Activated T-cell treated with anti-CD3 and anti-CD28 coated beads, Interleukin-2, amount 50 U/mL, for 72 hours (primary cell): ENCODE measurements at regions not wholly inside any gene's neighbourhood (a gene's known extent, or its start where the extent isn't known, plus 50 kb on each side); places are given as distances from the start of the nearest gene placed in this dataset.
"Not testable (repeated sequence)": the region's sequence is repeated elsewhere in the genome, so short reads cannot be mapped to it uniquely, and the experiment has no call there.

Experiments
- ATAC-seq, 2 donors: fragments of 150-1000 bp; cut with Tn5 transposase; replicated peaks in 1 of 2; 2 replicates each; pipeline ENCODE4 v1.10.0; 2021; ENCODE audit warnings: moderate library complexity in 2 of 2, mild to moderate bottlenecking in 1 of 2
- DNase-seq, 2 donors: peaks; one replicate each; pipeline ENCODE4 v3.0.0; 2021 to 2022; ENCODE audit warnings: mixed read lengths in 1 of 2
- H3K27ac Mint-ChIP-seq: one replicate; pipeline ENCODE4 v1.8.0; 2022; ENCODE audit warnings: mild to moderate bottlenecking, moderate library complexity, mixed read lengths
- H3K27me3 Mint-ChIP-seq: one replicate; pipeline ENCODE4 v1.8.0; 2022; ENCODE audit warnings: low read depth, mixed read lengths
- H3K36me3 Mint-ChIP-seq, 2 donors: one replicate each; pipeline ENCODE4 v1.8.0; 2022; ENCODE audit warnings: mixed read lengths in 2 of 2, mild to moderate bottlenecking in 1 of 2; ENCODE audit not compliant: insufficient read depth in 2 of 2
- H3K4me1 Mint-ChIP-seq: one replicate; pipeline ENCODE4 v1.8.0; 2022; ENCODE audit warnings: low read depth, mixed read lengths
- H3K4me3 Mint-ChIP-seq, 2 donors: one replicate each; pipeline ENCODE4 v1.8.0; 2022; ENCODE audit warnings: mild to moderate bottlenecking in 2 of 2, mixed read lengths in 2 of 2, moderate library complexity in 2 of 2
- H3K9me3 Mint-ChIP-seq, 2 donors: one replicate each; pipeline ENCODE4 v1.8.0; 2022; ENCODE audit warnings: mixed read lengths in 2 of 2

- no peak overlapping the region for H3K4me3 Mint-ChIP-seq
- H3K27me3 Mint-ChIP-seq = no peaks in the 10 kb centered on the region
- H3K27ac Mint-ChIP-seq = no peak overlapping the region
- H3K9me3 Mint-ChIP-seq = peaks cover 0 to 2% of the 10 kb centered on the region in 2 donors
- no peaks in the 10 kb centered on the region for H3K36me3 Mint-ChIP-seq
- DNase-seq (no peak), ATAC-seq (no peak)
- no peaks in the 10 kb centered on the region for H3K4me1 Mint-ChIP-seq
Measured at GRCh38 chr6:139962654-139963347, 588.4 kb upstream of the CITED2 start.

GRCh38 chr6:139961190-139961589 is 586.7 kb upstream of the CITED2 start:
- no peak overlapping the region for H3K4me3 Mint-ChIP-seq
- peaks cover 0 to 2% of the 10 kb centered on the region in 2 donors for H3K9me3 Mint-ChIP-seq
- H3K36me3 Mint-ChIP-seq = no peaks in the 10 kb centered on the region
- no peaks in the 10 kb centered on the region for H3K27me3 Mint-ChIP-seq
- no peak overlapping the region for H3K27ac Mint-ChIP-seq
- no peaks in the 10 kb centered on the region for H3K4me1 Mint-ChIP-seq
- ATAC-seq (no peak), DNase-seq (no peak)

GRCh38 chr6:139960671-139961070 is 586.2 kb upstream of the CITED2 start:
- Mint-ChIP-seq H3K27ac (no peak overlapping the region), H3K9me3 (peaks cover 0 to 2% of the 10 kb centered on the region in 2 donors), H3K36me3 (no peaks in the 10 kb centered on the region), H3K4me1 (no peaks in the 10 kb centered on the region), H3K4me3 (no peak overlapping the region), H3K27me3 (no peaks in the 10 kb centered on the region)
- DNase-seq (no peak), ATAC-seq (no peak)

- DNase-seq (no peak), ATAC-seq (no peak)
- Mint-ChIP-seq H3K36me3 (no peaks in the 10 kb centered on the region), H3K4me3 (no peak overlapping the region), H3K27me3 (no peaks in the 10 kb centered on the region), H3K27ac (no peak overlapping the region), H3K4me1 (no peaks in the 10 kb centered on the region), H3K9me3 (no peaks in the 10 kb centered on the region)
Measured at GRCh38 chr6:139955366-139956155, 581.1 kb upstream of the CITED2 start.

- H3K4me1 Mint-ChIP-seq = no peaks in the 10 kb centered on the region
- peaks cover 0 to 1% of the 10 kb centered on the region in 2 donors for H3K9me3 Mint-ChIP-seq
- no peaks in the 10 kb centered on the region for H3K36me3 Mint-ChIP-seq
- ATAC-seq = no peak
- DNase-seq = no peak
- no peak overlapping the region for H3K27ac Mint-ChIP-seq
- no peaks in the 10 kb centered on the region for H3K27me3 Mint-ChIP-seq
- no peak overlapping the region for H3K4me3 Mint-ChIP-seq
Measured at GRCh38 chr6:139954463-139955071, 580.1 kb upstream of the CITED2 start.

GRCh38 chr6:139953780-139954179 is 579.3 kb upstream of the CITED2 start:
- DNase-seq, H3K4me1 Mint-ChIP-seq, H3K27me3 Mint-ChIP-seq, H3K4me3 Mint-ChIP-seq, H3K27ac Mint-ChIP-seq, H3K9me3 Mint-ChIP-seq, ATAC-seq, H3K36me3 Mint-ChIP-seq: not testable (repeated sequence)

- Mint-ChIP-seq H3K9me3 (peaks cover 0 to 1% of the 10 kb centered on the region in 2 donors), H3K27ac (no peak overlapping the region), H3K4me3 (no peak overlapping the region), H3K36me3 (no peaks in the 10 kb centered on the region), H3K27me3 (no peaks in the 10 kb centered on the region), H3K4me1 (no peaks in the 10 kb centered on the region)
- DNase-seq (no peak), ATAC-seq (no peak)
Measured at GRCh38 chr6:139951172-139951571, 576.7 kb upstream of the CITED2 start.

GRCh38 chr6:139944976-139945375 is 570.5 kb upstream of the CITED2 start:
- Mint-ChIP-seq H3K27ac (no peak overlapping the region), H3K9me3 (no peaks in the 10 kb centered on the region), H3K4me1 (no peaks in the 10 kb centered on the region), H3K27me3 (no peaks in the 10 kb centered on the region), H3K36me3 (no peaks in the 10 kb centered on the region), H3K4me3 (no peak overlapping the region)
- no peak for DNase-seq
- no peak for ATAC-seq

- Mint-ChIP-seq H3K9me3 (no peaks in the 10 kb centered on the region), H3K27ac (no peak overlapping the region), H3K27me3 (no peaks in the 10 kb centered on the region), H3K36me3 (no peaks in the 10 kb centered on the region), H3K4me1 (no peaks in the 10 kb centered on the region), H3K4me3 (no peak overlapping the region)
- DNase-seq = no peak
- no peak for ATAC-seq
Measured at GRCh38 chr6:139944131-139944530, 569.7 kb upstream of the CITED2 start.

- H3K4me3 Mint-ChIP-seq = no peak overlapping the region
- no peak for ATAC-seq
- no peak overlapping the region for H3K27ac Mint-ChIP-seq
- no peaks in the 10 kb centered on the region for H3K9me3 Mint-ChIP-seq
- H3K27me3 Mint-ChIP-seq = no peaks in the 10 kb centered on the region
- no peaks in the 10 kb centered on the region for H3K36me3 Mint-ChIP-seq
- H3K4me1 Mint-ChIP-seq = no peaks in the 10 kb centered on the region
- no peak for DNase-seq
Measured at GRCh38 chr6:139943391-139943790, 568.9 kb upstream of the CITED2 start.

GRCh38 chr6:139942331-139942730 is 567.9 kb upstream of the CITED2 start:
- H3K4me1 Mint-ChIP-seq = no peaks in the 10 kb centered on the region
- ATAC-seq (no peak), DNase-seq (no peak)
- H3K27me3 Mint-ChIP-seq = no peaks in the 10 kb centered on the region
- H3K9me3 Mint-ChIP-seq = no peaks in the 10 kb centered on the region
- no peak overlapping the region for H3K27ac Mint-ChIP-seq
- no peaks in the 10 kb centered on the region for H3K36me3 Mint-ChIP-seq
- no peak overlapping the region for H3K4me3 Mint-ChIP-seq

GRCh38 chr6:139941826-139942225 is 567.4 kb upstream of the CITED2 start:
- Mint-ChIP-seq H3K9me3 (no peaks in the 10 kb centered on the region), H3K4me1 (no peaks in the 10 kb centered on the region), H3K36me3 (no peaks in the 10 kb centered on the region), H3K27ac (no peak overlapping the region), H3K4me3 (no peak overlapping the region), H3K27me3 (no peaks in the 10 kb centered on the region)
- ATAC-seq (no peak), DNase-seq (no peak)
